ENCODE measurements at regions not wholly inside any gene's neighbourhood (a gene's known extent, or its start where the extent isn't known, plus 50 kb on each side); places are given as distances from the start of the nearest gene placed in this dataset.

DNA sequence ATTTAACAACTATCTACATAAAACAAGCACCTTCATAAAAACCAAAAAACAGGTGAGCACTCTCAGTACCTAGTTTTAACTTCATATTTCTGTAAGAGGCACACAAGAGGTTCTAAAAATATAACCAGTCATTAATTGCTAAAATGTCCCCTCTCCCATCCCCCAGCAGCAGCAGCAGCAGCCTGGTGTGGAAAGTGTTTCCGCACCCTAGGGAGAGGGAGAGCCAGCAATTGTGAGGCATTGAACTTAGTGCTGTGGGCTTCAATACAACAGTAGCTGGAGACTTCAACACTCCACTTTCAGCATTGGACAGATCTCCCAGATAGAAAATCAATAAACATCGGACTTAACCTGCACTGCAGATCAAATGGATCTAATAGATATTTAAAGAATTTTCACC lies 1158.5 kb downstream of the JRKL start:
- TF ChIP-seq EZH2phosphoT487 (IDR thresholded peaks at IDR 0.05; ENCODE audit: borderline replicate concordance, low read depth) (no peak), SIN3A (IDR thresholded peaks at IDR 0.05; ENCODE audit: borderline replicate concordance, low read depth, low read length) (no peak), RAD21 (IDR thresholded peaks at IDR 0.05; ENCODE audit: low read length) (no peak), CHD2 (IDR thresholded peaks at IDR 0.05; ENCODE audit: low read length, partially characterized antibody) (no peak), YY1 (IDR thresholded peaks at IDR 0.05; ENCODE audit: low read depth) (no peak), SMC3 (IDR thresholded peaks at IDR 0.05; ENCODE audit: low read depth, low read length) (no peak), EP300 (IDR thresholded peaks at IDR 0.05; ENCODE audit: borderline replicate concordance in 1 of 2, low read depth in 1 of 2, low read length in 1 of 2) (no peak), NFIC (IDR thresholded peaks at IDR 0.05; ENCODE audit: borderline replicate concordance) (no peak)
- TF ChIP-seq, protein P1, sequence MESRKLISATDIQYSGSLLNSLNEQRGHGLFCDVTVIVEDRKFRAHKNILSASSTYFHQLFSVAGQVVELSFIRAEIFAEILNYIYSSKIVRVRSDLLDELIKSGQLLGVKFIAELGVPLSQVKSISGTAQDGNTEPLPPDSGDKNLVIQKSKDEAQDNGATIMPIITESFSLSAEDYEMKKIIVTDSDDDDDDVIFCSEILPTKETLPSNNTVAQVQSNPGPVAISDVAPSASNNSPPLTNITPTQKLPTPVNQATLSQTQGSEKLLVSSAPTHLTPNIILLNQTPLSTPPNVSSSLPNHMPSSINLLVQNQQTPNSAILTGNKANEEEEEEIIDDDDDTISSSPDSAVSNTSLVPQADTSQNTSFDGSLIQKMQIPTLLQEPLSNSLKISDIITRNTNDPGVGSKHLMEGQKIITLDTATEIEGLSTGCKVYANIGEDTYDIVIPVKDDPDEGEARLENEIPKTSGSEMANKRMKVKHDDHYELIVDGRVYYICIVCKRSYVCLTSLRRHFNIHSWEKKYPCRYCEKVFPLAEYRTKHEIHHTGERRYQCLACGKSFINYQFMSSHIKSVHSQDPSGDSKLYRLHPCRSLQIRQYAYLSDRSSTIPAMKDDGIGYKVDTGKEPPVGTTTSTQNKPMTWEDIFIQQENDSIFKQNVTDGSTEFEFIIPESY (IDR thresholded peaks at IDR 0.05; ENCODE audit: borderline replicate concordance, low read depth): no peak
- TF ChIP-seq, protein P2, sequence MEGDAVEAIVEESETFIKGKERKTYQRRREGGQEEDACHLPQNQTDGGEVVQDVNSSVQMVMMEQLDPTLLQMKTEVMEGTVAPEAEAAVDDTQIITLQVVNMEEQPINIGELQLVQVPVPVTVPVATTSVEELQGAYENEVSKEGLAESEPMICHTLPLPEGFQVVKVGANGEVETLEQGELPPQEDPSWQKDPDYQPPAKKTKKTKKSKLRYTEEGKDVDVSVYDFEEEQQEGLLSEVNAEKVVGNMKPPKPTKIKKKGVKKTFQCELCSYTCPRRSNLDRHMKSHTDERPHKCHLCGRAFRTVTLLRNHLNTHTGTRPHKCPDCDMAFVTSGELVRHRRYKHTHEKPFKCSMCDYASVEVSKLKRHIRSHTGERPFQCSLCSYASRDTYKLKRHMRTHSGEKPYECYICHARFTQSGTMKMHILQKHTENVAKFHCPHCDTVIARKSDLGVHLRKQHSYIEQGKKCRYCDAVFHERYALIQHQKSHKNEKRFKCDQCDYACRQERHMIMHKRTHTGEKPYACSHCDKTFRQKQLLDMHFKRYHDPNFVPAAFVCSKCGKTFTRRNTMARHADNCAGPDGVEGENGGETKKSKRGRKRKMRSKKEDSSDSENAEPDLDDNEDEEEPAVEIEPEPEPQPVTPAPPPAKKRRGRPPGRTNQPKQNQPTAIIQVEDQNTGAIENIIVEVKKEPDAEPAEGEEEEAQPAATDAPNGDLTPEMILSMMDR (IDR thresholded peaks at IDR 0.05): no peak
- TF ChIP-seq, protein P3, sequence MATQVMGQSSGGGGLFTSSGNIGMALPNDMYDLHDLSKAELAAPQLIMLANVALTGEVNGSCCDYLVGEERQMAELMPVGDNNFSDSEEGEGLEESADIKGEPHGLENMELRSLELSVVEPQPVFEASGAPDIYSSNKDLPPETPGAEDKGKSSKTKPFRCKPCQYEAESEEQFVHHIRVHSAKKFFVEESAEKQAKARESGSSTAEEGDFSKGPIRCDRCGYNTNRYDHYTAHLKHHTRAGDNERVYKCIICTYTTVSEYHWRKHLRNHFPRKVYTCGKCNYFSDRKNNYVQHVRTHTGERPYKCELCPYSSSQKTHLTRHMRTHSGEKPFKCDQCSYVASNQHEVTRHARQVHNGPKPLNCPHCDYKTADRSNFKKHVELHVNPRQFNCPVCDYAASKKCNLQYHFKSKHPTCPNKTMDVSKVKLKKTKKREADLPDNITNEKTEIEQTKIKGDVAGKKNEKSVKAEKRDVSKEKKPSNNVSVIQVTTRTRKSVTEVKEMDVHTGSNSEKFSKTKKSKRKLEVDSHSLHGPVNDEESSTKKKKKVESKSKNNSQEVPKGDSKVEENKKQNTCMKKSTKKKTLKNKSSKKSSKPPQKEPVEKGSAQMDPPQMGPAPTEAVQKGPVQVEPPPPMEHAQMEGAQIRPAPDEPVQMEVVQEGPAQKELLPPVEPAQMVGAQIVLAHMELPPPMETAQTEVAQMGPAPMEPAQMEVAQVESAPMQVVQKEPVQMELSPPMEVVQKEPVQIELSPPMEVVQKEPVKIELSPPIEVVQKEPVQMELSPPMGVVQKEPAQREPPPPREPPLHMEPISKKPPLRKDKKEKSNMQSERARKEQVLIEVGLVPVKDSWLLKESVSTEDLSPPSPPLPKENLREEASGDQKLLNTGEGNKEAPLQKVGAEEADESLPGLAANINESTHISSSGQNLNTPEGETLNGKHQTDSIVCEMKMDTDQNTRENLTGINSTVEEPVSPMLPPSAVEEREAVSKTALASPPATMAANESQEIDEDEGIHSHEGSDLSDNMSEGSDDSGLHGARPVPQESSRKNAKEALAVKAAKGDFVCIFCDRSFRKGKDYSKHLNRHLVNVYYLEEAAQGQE (IDR thresholded peaks at IDR 0.05; ENCODE audit: low read depth, low read length): no peak
- TF ChIP-seq, protein P4, sequence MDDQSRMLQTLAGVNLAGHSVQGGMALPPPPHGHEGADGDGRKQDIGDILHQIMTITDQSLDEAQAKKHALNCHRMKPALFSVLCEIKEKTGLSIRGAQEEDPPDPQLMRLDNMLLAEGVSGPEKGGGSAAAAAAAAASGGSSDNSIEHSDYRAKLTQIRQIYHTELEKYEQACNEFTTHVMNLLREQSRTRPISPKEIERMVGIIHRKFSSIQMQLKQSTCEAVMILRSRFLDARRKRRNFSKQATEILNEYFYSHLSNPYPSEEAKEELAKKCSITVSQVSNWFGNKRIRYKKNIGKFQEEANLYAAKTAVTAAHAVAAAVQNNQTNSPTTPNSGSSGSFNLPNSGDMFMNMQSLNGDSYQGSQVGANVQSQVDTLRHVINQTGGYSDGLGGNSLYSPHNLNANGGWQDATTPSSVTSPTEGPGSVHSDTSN (IDR thresholded peaks at IDR 0.05): no peak

Data from SK-N-SH (cell line).